HG02623 (cell line): ENCODE measurements at regions not wholly inside any gene's neighbourhood (a gene's known extent, or its start where the extent isn't known, plus 50 kb on each side); places are given as distances from the start of the nearest gene placed in this dataset.

ENCODE experiments used
- ATAC-seq: cut with Tn5 transposase; IDR thresholded peaks from one replicate; pipeline ENCODE4 v1.9.1; 2021; ENCODE audit warnings: moderate library complexity; ENCODE audit not compliant: unreplicated experiment

GRCh38 chr11:19347911-19348310 lies 107.2 kb upstream of the E2F8 start:
- ATAC-seq, result no peak

GRCh38 chr11:19345848-19346681 lies 105.3 kb upstream of the E2F8 start:
- peak; percentile 38 for ATAC-seq

- peak; percentile 19 for ATAC-seq
Measured at GRCh38 chr11:19345519-19345847, 104.7 kb upstream of the E2F8 start.

- ATAC-seq, result peak; percentile 33
Measured at GRCh38 chr11:19344661-19345518, 104.1 kb upstream of the E2F8 start.

GRCh38 chr11:19342036-19342435 lies 101.3 kb upstream of the E2F8 start:
- no peak for ATAC-seq

- no peak for ATAC-seq
Measured at GRCh38 chr11:19338375-19338774, 97.6 kb upstream of the E2F8 start.

- ATAC-seq, result no peak
Measured at GRCh38 chr11:19337779-19338178, 97.0 kb upstream of the E2F8 start.

- no peak for ATAC-seq
Measured at GRCh38 chr11:19336331-19336730, 95.6 kb upstream of the E2F8 start.

GRCh38 chr11:19332476-19332875 lies 91.7 kb upstream of the E2F8 start:
- ATAC-seq, result peak; percentile 64

GRCh38 chr11:19330416-19330815 lies 89.7 kb upstream of the E2F8 start:
- no peak for ATAC-seq

- ATAC-seq, result no peak
Measured at GRCh38 chr11:19329970-19330369, 89.2 kb upstream of the E2F8 start.

GRCh38 chr11:19328586-19329311 lies 88.0 kb upstream of the E2F8 start:
- ATAC-seq, result no peak

- no peak for ATAC-seq
Measured at GRCh38 chr11:19327280-19327679, 86.5 kb upstream of the E2F8 start.

- no peak for ATAC-seq
Measured at GRCh38 chr11:19326499-19326898, 85.8 kb upstream of the E2F8 start.

- ATAC-seq, result no peak
Measured at GRCh38 chr11:19323502-19323901, 82.8 kb upstream of the E2F8 start.

- ATAC-seq, result no peak
Measured at GRCh38 chr11:19321351-19321750, 80.6 kb upstream of the E2F8 start.

GRCh38 chr11:19320827-19321226 lies 80.1 kb upstream of the E2F8 start:
- ATAC-seq, result no peak

- ATAC-seq, result no peak
Measured at GRCh38 chr11:19316434-19316833, 75.7 kb upstream of the E2F8 start.

GRCh38 chr11:19315511-19315910 lies 74.8 kb upstream of the E2F8 start:
- no peak for ATAC-seq

- ATAC-seq, result no peak
Measured at GRCh38 chr11:19313140-19313539, 72.4 kb upstream of the E2F8 start.

GRCh38 chr11:19311308-19312030 lies 70.7 kb upstream of the E2F8 start:
- ATAC-seq, result no peak
